ENCODE measurements at regions not wholly inside any gene's neighbourhood (a gene's known extent, or its start where the extent isn't known, plus 50 kb on each side); places are given as distances from the start of the nearest gene placed in this dataset.
A peak's percentile ranks its signal among the peaks of the same experiment; 100 is the strongest.

GRCh38 chr7:25368599-25369201, 140.4 kb upstream of the NPVF start:
- no peak for DNase-seq

- DNase-seq, result no peak
These were observed 141.5 kb upstream of the NPVF start for GRCh38 chr7:25369786-25370185.

GRCh38 chr7:25371972-25372371, 143.7 kb upstream of the NPVF start:
- DNase-seq, result no peak

GRCh38 chr7:25375805-25376600, 147.7 kb upstream of the NPVF start:
- DNase-seq, result no peak

GRCh38 chr7:25379351-25380300, 151.3 kb upstream of the NPVF start:
- DNase-seq, result no peak

- DNase-seq, result no peak
These were observed 153.7 kb upstream of the NPVF start for GRCh38 chr7:25381818-25382589.

- DNase-seq, result no peak
These were observed 154.6 kb upstream of the NPVF start for GRCh38 chr7:25382869-25383268.

- DNase-seq, result no peak
These were observed 155.1 kb upstream of the NPVF start for GRCh38 chr7:25383402-25383801.

- peak; percentile 66 for DNase-seq
These were observed 156.7 kb upstream of the NPVF start for GRCh38 chr7:25384788-25385505.

- DNase-seq, result no peak
These were observed 157.3 kb upstream of the NPVF start for GRCh38 chr7:25385506-25386136.

- DNase-seq, result no peak
These were observed 158.0 kb upstream of the NPVF start for GRCh38 chr7:25386311-25386744.

- DNase-seq, result no peak
These were observed 160.4 kb upstream of the NPVF start for GRCh38 chr7:25388681-25389080.

- peak; percentile 13 for DNase-seq
These were observed 161.3 kb upstream of the NPVF start for GRCh38 chr7:25389489-25390106.

GRCh38 chr7:25391295-25391861, 163.1 kb upstream of the NPVF start:
- DNase-seq, result no peak

- DNase-seq, result no peak
These were observed 163.8 kb upstream of the NPVF start for GRCh38 chr7:25391961-25392587.

- no peak for DNase-seq
These were observed 164.5 kb upstream of the NPVF start for GRCh38 chr7:25392588-25393338.

- no peak for DNase-seq
These were observed 167.7 kb upstream of the NPVF start for GRCh38 chr7:25395976-25396375.

- no peak for DNase-seq
These were observed 168.4 kb upstream of the NPVF start for GRCh38 chr7:25396668-25397067.

GRCh38 chr7:25398418-25398817, 170.1 kb upstream of the NPVF start:
- DNase-seq, result no peak

Measured in DMS79 (cell line).